ENCODE measurements at regions not wholly inside any gene's neighbourhood (a gene's known extent, or its start where the extent isn't known, plus 50 kb on each side); places are given as distances from the start of the nearest gene placed in this dataset.

GRCh38 chr13:65656740-65657329 lies 1573.3 kb downstream of the PCDH9 start:
- peak; percentile 31 for DNase-seq

- DNase-seq, result peak; percentile 82
Observed at GRCh38 chr13:65653613-65654012, 1576.5 kb downstream of the PCDH9 start.

GRCh38 chr13:65650321-65650720 lies 1579.8 kb downstream of the PCDH9 start:
- DNase-seq, result no peak

GRCh38 chr13:65642996-65643395 lies 1587.1 kb downstream of the PCDH9 start:
- no peak for DNase-seq

GRCh38 chr13:65642301-65642700 lies 1587.8 kb downstream of the PCDH9 start:
- DNase-seq, result no peak

- peak; percentile 15 for DNase-seq
Observed at GRCh38 chr13:65638572-65639168, 1591.5 kb downstream of the PCDH9 start.

- no peak for DNase-seq
Observed at GRCh38 chr13:65633806-65634205, 1596.3 kb downstream of the PCDH9 start.

- DNase-seq, result no peak
Observed at GRCh38 chr13:65631078-65631477, 1599.1 kb downstream of the PCDH9 start.

GRCh38 chr13:65629926-65630325 lies 1600.2 kb downstream of the PCDH9 start:
- no peak for DNase-seq

GRCh38 chr13:65623148-65623547 lies 1607.0 kb downstream of the PCDH9 start:
- DNase-seq, result no peak

GRCh38 chr13:65615506-65615905 lies 1614.6 kb downstream of the PCDH9 start:
- DNase-seq, result no peak

GRCh38 chr13:65613004-65613403 lies 1617.1 kb downstream of the PCDH9 start:
- DNase-seq, result peak; percentile 4

GRCh38 chr13:65609350-65609749 lies 1620.8 kb downstream of the PCDH9 start:
- no peak for DNase-seq

- no peak for DNase-seq
Observed at GRCh38 chr13:65606622-65607021, 1623.5 kb downstream of the PCDH9 start.

- no peak for DNase-seq
Observed at GRCh38 chr13:65605396-65605795, 1624.7 kb downstream of the PCDH9 start.

GRCh38 chr13:65603160-65603559 lies 1627.0 kb downstream of the PCDH9 start:
- DNase-seq, result no peak

GRCh38 chr13:65601855-65602254 lies 1628.3 kb downstream of the PCDH9 start:
- no peak for DNase-seq

- no peak for DNase-seq
Observed at GRCh38 chr13:65600702-65601101, 1629.4 kb downstream of the PCDH9 start.

- DNase-seq, result no peak
Observed at GRCh38 chr13:65597839-65598818, 1632.0 kb downstream of the PCDH9 start.

GRCh38 chr13:65595916-65596315 lies 1634.2 kb downstream of the PCDH9 start:
- no peak for DNase-seq

GRCh38 chr13:65594298-65594781 lies 1635.8 kb downstream of the PCDH9 start:
- no peak for DNase-seq

- DNase-seq, result no peak
Observed at GRCh38 chr13:65593298-65593874, 1636.8 kb downstream of the PCDH9 start.

GRCh38 chr13:65592731-65593130 lies 1637.4 kb downstream of the PCDH9 start:
- no peak for DNase-seq
